NCI-H146 (cell line): ENCODE measurements at regions not wholly inside any gene's neighbourhood (a gene's known extent, or its start where the extent isn't known, plus 50 kb on each side); places are given as distances from the start of the nearest gene placed in this dataset.
"Not testable (repeated sequence)": the region's sequence is repeated elsewhere in the genome, so short reads cannot be mapped to it uniquely, and the experiment has no call there.

Experiments used
- DNase-seq: peaks from one replicate; lab custom pipeline; 2025; lab: John Stamatoyannopoulos, UW

GRCh38 chr7:53596230-53596629 lies 560.8 kb downstream of the POM121L12 start:
- DNase-seq, result no peak

- no peak for DNase-seq
Observed at GRCh38 chr7:53600296-53600695, 564.9 kb downstream of the POM121L12 start.

DNA sequence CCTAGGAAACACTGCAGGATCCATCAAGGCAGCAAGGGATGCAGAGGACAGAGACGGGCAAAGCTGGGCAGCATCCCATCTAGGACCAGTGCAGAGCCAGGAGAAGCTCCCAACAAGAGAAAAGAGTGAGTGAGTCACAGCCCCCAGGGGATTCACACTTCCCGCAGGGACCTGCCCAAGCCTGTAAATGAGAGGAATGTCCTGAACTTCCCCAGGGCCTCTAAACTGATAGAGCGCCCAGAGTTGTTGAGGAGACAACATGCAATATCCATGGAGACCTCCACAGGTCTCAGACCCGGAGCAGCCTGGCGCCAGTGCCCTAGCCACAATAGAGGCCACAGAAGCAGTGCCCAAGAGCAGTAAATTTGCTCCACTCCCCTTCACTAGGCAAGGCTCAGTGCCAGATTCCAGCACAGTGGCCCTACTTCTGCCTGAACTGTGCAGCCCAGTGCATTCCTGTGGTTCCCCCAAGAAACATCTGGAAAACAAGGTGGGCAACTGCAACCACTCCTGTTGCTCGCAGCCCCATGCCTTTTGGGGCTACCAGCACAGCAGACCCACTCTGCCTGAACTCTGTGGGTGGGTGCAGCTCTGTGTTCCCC lies 567.5 kb downstream of the POM121L12 start:
- no peak for DNase-seq

DNA sequence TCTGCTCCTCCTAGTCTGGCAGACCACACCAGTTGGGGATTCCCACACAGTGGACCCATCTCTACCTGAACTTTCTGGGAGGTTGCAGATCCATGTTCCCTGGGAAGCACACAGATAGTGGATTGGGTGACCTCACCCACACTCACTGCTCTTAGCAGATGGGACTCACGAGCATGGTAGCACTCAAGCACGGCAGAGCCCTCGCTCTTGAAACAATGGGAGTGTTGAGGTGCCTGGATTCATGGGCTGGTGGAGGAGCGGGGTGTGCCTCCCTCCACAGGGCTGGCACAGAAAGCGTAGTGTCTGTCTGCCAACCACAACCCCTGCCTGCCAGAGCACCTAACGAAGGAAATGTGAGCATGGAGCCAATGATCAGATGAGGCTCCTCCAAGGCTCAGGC lies 568.0 kb downstream of the POM121L12 start:
- no peak for DNase-seq

- no peak for DNase-seq
Observed at GRCh38 chr7:53604201-53604600, 568.8 kb downstream of the POM121L12 start.

GRCh38 chr7:53607961-53608360 lies 572.5 kb downstream of the POM121L12 start:
- DNase-seq, result no peak

- DNase-seq, result no peak
Observed at GRCh38 chr7:53609185-53609584, 573.8 kb downstream of the POM121L12 start.

- DNase-seq, result no peak
Observed at GRCh38 chr7:53611043-53611442, 575.6 kb downstream of the POM121L12 start.

GRCh38 chr7:53624356-53624755 lies 588.9 kb downstream of the POM121L12 start:
- no peak for DNase-seq

DNA sequence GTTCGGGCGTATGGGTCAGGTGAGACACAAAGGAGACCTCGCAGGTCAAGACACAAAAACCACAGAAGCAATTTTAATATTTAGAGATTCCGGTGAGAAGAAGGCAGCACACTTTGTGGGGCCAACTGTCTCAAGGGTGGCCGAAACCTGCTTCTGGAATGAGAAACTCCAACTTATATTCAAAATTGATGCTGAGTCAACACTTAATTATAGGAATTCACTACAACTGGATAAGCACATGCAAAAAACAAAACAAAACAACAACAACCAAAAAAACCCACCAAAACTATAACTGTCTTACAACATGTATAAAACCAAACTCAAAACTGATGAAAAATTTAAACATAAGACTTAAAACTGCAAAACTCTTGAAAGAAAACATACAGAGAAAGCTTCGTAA lies 593.3 kb downstream of the POM121L12 start:
- DNase-seq, result no peak

DNA sequence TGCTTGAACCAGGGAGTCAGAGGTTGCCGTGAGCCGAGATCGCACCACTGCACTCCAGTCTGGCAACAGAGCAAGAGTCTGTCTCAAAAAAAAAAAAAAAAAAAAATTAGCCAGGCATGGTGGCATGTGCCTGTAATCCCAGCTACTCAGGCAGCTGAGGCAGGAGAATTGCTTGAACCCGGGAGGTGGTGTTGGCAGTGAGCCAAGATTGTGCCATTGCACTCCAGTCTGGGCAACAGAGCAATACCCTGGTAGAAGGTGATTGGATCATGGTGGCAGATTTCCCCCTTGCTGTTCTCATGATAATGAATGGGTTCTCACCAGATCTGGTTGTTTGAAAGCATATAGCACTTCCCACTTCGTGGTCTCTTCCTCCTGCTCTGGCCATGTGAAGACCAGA lies 599.8 kb downstream of the POM121L12 start:
- DNase-seq, result not testable (repeated sequence)

DNA sequence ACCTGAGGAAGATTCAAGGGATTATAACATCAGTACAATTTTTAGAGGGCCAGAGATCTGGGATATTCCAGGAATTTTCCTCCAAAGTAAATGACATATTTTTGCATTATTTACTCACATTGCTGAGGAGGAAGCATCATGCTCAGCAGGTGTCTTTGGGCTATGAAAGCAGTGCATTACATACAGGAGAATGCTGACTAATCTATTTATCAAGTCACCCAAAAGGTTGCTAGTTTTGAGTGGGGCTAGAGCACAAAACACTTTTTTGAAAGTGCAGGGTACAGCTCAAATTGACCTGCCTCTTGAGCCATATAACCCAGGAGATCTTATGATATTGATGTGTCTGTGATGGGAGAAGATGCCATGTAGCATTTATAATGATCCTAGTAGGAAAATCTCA lies 603.1 kb downstream of the POM121L12 start:
- DNase-seq, result no peak

DNA sequence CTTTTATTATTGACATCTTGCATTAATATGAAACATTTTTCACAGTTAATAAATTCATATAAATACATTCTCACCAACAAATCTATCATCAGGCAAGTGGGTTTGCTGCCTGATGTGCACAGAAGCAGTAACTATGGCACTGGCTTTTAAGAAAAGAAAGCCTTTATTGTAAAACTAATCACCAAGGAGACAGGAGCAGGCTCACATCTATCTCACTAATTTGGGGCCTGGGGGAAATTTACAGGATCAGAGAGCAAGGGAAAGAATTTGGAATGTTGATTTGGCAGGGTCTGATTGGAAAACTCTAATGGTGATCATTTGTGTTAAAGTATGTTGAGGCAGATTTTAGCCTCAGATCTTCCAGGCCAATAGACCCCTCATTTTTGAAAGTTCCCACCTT lies 605.7 kb downstream of the POM121L12 start:
- DNase-seq, result no peak

- no peak for DNase-seq
Observed at GRCh38 chr7:53642361-53642760, 606.9 kb downstream of the POM121L12 start.

- DNase-seq, result no peak
Observed at GRCh38 chr7:53642866-53643265, 607.4 kb downstream of the POM121L12 start.

- DNase-seq, result no peak
Observed at GRCh38 chr7:53656881-53657280, 621.4 kb downstream of the POM121L12 start.

- DNase-seq, result no peak
Observed at GRCh38 chr7:53657586-53657985, 622.2 kb downstream of the POM121L12 start.

DNA sequence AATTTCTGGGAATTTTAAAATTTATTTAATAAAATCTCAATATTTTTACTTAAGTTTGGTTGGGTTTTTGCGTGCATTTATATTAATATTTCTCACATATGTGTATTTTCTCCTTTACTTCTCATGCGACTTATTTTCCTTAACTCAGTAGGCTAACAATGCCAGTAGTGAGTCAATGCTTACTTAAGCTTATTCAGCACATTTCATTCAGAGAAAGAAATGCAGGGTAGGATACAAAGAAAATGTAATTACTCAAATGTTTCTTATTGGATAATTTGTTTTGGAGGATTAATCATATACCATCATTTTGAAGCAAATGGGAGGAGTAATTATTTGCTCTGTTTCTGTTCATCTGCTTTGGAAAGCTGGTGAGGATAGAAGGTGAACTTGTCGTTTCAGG lies 623.5 kb downstream of the POM121L12 start:
- DNase-seq, result no peak

DNA sequence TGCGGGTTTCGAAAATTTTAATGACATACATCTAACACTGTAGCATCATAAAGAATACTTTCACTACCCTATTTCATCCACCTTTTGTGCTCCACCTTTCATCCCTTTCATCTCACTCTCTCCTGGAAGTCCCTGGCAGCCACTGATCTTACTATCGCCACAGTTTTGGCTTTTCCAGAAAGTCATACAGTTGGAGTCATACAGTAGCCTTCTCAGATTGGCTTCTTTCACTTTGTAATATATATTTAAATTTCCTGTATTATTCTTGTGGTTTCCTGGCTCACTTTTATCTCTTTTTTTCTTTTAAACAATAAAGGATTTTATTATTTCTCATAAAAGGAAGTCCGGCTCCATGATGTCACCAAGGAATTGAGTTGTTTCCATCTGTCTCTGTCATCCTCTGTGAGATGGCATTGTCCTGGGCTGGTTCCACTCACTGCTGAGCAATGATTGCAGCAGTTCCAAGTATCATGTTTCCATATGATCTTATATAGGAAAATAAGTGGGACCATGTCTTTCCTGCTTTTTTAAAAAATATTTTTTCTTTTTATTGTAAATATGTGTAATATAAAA lies 626.3 kb downstream of the POM121L12 start:
- DNase-seq, result no peak

- DNase-seq, result no peak
Observed at GRCh38 chr7:53672681-53673080, 637.2 kb downstream of the POM121L12 start.

- no peak for DNase-seq
Observed at GRCh38 chr7:53675835-53676234, 640.4 kb downstream of the POM121L12 start.

DNA sequence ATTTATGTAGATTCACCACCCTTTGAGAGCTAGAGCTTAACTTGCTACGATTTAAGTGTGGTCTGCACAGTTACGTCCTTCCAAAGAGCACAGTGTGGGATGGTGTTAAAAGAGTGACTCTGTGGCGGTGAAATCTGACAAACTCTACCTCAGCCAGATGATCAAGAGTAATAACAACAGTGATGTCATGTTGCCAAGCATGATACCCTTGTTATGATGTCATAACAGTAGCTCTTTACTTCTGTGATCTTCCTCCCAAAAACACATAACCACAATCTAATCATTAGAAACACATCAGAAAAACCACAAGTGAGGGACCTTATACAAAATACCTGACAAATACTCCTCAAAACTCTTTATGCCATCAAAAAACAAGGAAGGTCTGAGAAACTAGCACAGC lies 649.3 kb downstream of the POM121L12 start:
- DNase-seq, result no peak

- no peak for DNase-seq
Observed at GRCh38 chr7:53690411-53690810, 655.0 kb downstream of the POM121L12 start.

GRCh38 chr7:53697913-53698312 lies 662.5 kb downstream of the POM121L12 start:
- no peak for DNase-seq
